ENCODE measurements at regions not wholly inside any gene's neighbourhood (a gene's known extent, or its start where the extent isn't known, plus 50 kb on each side); places are given as distances from the start of the nearest gene placed in this dataset.
A peak's percentile ranks its signal among the peaks of the same experiment; 100 is the strongest.

DNA sequence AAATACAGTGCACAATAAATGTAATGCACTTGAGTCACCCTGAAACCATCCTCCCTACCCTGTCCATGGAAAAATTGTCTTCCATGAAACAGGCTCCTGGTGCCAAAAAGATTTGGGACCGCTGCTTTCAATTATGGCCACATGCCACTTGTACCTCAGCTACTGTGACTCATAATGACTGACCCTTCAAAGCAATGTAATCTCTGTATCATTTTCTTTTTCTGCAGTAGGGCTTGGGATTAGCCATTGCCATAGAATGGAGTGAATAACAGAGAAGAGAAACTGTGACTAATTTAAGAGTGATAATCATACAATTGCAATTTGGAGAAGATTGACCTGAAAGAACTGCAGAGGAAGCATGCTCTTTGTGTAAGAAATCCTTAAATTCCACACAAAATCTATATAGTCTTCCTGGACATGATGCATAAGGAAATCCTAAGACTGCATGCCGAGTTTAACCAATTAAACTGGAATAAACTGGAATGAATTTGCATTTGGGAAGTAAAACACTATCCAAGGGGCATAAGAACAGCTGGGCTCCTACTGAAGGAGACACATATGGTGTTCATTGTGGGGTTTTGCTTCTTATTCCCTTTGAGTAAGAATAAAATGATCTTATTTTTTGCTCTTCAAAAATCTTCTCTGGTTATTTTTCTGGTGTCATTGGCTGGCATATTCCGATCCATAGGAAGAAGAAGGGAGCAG, 59.5 kb upstream of the SLC7A1 start:
- DNase-seq (ENCODE audit: low spot score): peak; percentile 51

DNA sequence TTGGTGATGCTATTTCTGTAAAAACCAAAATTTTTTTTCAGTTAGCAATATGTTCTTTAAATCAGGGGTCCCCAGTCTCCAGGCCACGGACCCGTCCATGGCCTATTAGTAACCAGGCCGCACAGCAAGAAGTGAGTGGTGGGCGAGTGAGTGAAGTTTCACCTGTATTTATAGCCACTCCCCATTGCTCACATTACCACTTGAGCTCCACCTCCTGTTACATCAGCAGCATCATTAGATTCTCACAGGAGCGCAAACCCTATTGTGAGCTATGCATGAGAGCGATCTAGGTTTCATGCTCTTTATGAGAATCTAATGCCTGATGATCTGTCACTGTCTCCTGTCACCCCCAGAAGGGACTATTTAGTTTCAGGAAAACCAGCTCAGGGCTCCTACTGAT, 58.9 kb upstream of the SLC7A1 start:
- DNase-seq (ENCODE audit: low spot score): no peak

DNA sequence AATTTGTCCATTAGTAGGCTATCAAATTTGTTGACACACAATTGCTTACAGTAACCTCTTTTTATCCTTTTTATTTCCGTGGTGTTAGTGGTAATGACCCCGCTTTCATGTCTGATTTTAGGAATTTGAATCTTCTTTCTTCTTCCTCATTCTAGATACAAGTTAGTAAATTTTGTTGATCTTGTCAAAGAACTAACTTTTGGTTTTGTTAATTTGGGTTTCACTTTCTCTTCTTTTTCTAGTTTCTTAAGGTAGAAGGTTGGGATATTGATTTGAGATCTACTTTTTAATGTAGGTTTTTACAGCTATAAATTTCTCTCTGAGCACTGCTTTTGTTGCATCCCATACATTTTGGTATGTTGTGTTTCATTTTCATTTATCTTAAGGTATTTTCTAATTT, 53.3 kb upstream of the SLC7A1 start:
- DNase-seq (ENCODE audit: low spot score): no peak

Measured in kidney tubule cell (primary cell).